H1 (cell line): ENCODE measurements at regions not wholly inside any gene's neighbourhood (a gene's known extent, or its start where the extent isn't known, plus 50 kb on each side); places are given as distances from the start of the nearest gene placed in this dataset.

Experiments
- BRCA1 ChIP-seq: IDR thresholded peaks from 2 replicates; pipeline ENCODE4 v1.6.1; 2012; ENCODE audit warnings: low read depth, low read length, improper control_type of control experiment
- CHD2 ChIP-seq: IDR thresholded peaks from 2 replicates; pipeline ENCODE4 v1.6.1; 2012; ENCODE audit warnings: low read length, improper control_type of control experiment
- EP300 ChIP-seq, 2 experiments: IDR thresholded peaks; 1 replicate in 1 of 2; 2 replicates in 1 of 2; pipeline ENCODE4 v1.6.1; 2011 to 2012; ENCODE audit warnings: low read depth in 2 of 2, low read length in 2 of 2, mild to moderate bottlenecking in 2 of 2, borderline replicate concordance in 1 of 2, inconsistent platforms in 1 of 2, moderate library complexity in 1 of 2
- EZH2 ChIP-seq: fragments of 200-600 bp; sonication (generic); IDR thresholded peaks from 2 replicates; pipeline ENCODE4 v1.7.1; 2012; ENCODE audit warnings: low read depth, mild to moderate bottlenecking, moderate library complexity, low read length, inconsistent platforms; ENCODE audit not compliant: severe bottlenecking
- GABPA ChIP-seq: IDR thresholded peaks from 2 replicates; pipeline ENCODE4 v1.6.1; 2011; ENCODE audit warnings: mild to moderate bottlenecking, low read length, moderate library complexity, borderline replicate concordance; ENCODE audit not compliant: insufficient read depth
- JUN ChIP-seq: IDR thresholded peaks from 2 replicates; pipeline ENCODE4 v1.6.1; 2011; ENCODE audit warnings: low read depth, mild to moderate bottlenecking, improper control_type of control experiment, low read length
- KDM1A ChIP-seq: fragments of 200-600, 300-600 bp; sonication (generic); IDR thresholded peaks from 2 replicates; pipeline ENCODE4 v1.7.1; 2016; ENCODE audit warnings: mild to moderate bottlenecking, low read length, borderline replicate concordance
- SP1 ChIP-seq: IDR thresholded peaks from 2 replicates; pipeline ENCODE4 v1.6.1; 2011; ENCODE audit warnings: low read depth, low read length
- TAF7 ChIP-seq: optimal IDR thresholded peaks from 2 replicates; pipeline ENCODE3; 2011; ENCODE audit warnings: low read depth, mild to moderate bottlenecking, inconsistent platforms, low read length, moderate library complexity, borderline replicate concordance
- TF ChIP-seq, protein P1 (sequence below), 3 experiments: IDR thresholded peaks; 1 replicate in 2 of 3; 2 replicates in 1 of 3; pipeline versions ENCODE4 v1.5.1 to v1.6.1; 2011; ENCODE audit warnings: low read length in 3 of 3, mild to moderate bottlenecking in 3 of 3, inconsistent platforms in 2 of 3, low read depth in 1 of 3, moderate library complexity in 1 of 3; ENCODE audit not compliant: insufficient read depth in 1 of 3; ENCODE audit errors: control extremely low read depth in 1 of 3
- TF ChIP-seq, protein P2 (sequence below): IDR thresholded peaks from 2 replicates; pipeline ENCODE4 v1.6.1; 2011; ENCODE audit warnings: low read depth, mild to moderate bottlenecking, low read length; ENCODE audit not compliant: insufficient read depth

DNA sequence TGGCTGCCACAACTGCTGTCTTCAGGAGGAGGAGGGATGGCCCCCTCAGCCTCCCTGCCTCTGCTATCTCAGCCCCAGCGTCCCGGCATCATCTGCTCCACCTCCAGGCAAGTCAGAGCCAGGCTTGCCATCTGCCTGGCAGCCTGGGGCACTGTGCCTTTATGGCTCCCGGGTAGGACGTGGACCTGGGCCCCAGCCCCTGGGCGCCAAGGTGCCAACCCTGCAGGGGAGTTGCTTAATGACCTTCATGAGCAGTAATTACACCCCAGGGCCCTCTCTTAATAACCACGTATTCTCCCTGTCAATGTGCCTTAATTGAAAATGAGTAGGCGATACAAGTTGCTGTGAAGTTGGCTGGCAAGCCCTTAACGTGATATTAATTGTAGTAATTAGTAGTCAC is 122.1 kb upstream of the MLN start:
- TF ChIP-seq EP300 (IDR thresholded peaks at IDR 0.05; ENCODE audit: borderline replicate concordance in 1 of 2, low read depth in 2 of 2, low read length in 2 of 2) (no peak), CHD2 (no peak), JUN (no peak), SP1 (no peak), KDM1A (no peak), BRCA1 (no peak), GABPA (no peak), TAF7 (no peak), EZH2 (no peak)
- TF ChIP-seq, protein P1, sequence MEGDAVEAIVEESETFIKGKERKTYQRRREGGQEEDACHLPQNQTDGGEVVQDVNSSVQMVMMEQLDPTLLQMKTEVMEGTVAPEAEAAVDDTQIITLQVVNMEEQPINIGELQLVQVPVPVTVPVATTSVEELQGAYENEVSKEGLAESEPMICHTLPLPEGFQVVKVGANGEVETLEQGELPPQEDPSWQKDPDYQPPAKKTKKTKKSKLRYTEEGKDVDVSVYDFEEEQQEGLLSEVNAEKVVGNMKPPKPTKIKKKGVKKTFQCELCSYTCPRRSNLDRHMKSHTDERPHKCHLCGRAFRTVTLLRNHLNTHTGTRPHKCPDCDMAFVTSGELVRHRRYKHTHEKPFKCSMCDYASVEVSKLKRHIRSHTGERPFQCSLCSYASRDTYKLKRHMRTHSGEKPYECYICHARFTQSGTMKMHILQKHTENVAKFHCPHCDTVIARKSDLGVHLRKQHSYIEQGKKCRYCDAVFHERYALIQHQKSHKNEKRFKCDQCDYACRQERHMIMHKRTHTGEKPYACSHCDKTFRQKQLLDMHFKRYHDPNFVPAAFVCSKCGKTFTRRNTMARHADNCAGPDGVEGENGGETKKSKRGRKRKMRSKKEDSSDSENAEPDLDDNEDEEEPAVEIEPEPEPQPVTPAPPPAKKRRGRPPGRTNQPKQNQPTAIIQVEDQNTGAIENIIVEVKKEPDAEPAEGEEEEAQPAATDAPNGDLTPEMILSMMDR (IDR thresholded peaks at IDR 0.05; ENCODE audit: control extremely low read depth in 1 of 3, insufficient read depth in 1 of 3, low read depth in 1 of 3, low read length in 3 of 3) = no peak
- TF ChIP-seq, protein P2, sequence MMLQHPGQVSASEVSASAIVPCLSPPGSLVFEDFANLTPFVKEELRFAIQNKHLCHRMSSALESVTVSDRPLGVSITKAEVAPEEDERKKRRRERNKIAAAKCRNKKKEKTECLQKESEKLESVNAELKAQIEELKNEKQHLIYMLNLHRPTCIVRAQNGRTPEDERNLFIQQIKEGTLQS = no peak
